LNCaP clone FGC (cell line): ENCODE measurements at regions not wholly inside any gene's neighbourhood (a gene's known extent, or its start where the extent isn't known, plus 50 kb on each side); places are given as distances from the start of the nearest gene placed in this dataset.

ENCODE experiments used
- DNase-seq: peaks from one replicate; pipeline ENCODE4 v3.0.0-alpha.2; 2011; ENCODE audit warnings: low read depth
- H3K4me3 ChIP-seq: 2 replicates; pipeline ENCODE4 v1.5.1; 2011; ENCODE audit warnings: mild to moderate bottlenecking, low read depth, low read length, control low read depth
- CTCF ChIP-seq: IDR thresholded peaks from 2 replicates; pipeline ENCODE4 v1.5.1; 2012; ENCODE audit warnings: mild to moderate bottlenecking; ENCODE audit not compliant: control insufficient read depth, insufficient read depth; ENCODE audit errors: extremely low read depth

- DNase-seq, result no peak
- no peak overlapping the region for H3K4me3 ChIP-seq
- TF ChIP-seq CTCF, result no peak
These were observed 74.9 kb upstream of the PRPS1L1 start for GRCh38 chr7:18102576-18102975.

GRCh38 chr7:18103436-18104218, 76.0 kb upstream of the PRPS1L1 start:
- no peak for DNase-seq
- TF ChIP-seq CTCF, result no peak
- no peak overlapping the region for H3K4me3 ChIP-seq

- H3K4me3 ChIP-seq, result no peak overlapping the region
- no peak for DNase-seq
- TF ChIP-seq CTCF, result no peak
These were observed 82.1 kb upstream of the PRPS1L1 start for GRCh38 chr7:18109762-18110161.

DNA sequence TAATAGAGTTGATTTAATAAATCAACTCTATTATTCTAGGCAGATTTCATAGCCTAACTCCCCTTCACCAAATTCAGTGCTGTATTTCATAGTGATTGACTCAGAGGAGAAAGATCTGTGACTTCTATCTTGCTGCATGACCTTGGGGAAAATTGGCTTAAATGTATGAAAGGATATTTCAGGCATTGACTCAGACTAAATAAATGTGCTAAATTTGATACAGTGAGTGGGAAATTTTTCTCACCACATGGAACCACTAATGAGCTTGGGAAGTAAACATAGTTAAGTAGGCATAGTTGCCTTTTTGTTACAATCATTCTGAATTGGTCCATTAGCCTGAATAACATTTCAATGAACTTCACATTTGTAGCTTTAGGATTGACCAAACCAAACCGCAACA, 89.0 kb upstream of the PRPS1L1 start:
- no peak for DNase-seq
- no peak overlapping the region for H3K4me3 ChIP-seq
- no peak for TF ChIP-seq CTCF

GRCh38 chr7:18117482-18117881, 89.8 kb upstream of the PRPS1L1 start:
- H3K4me3 ChIP-seq, result no peak overlapping the region
- DNase-seq, result no peak
- TF ChIP-seq CTCF, result no peak

- no peak overlapping the region for H3K4me3 ChIP-seq
- TF ChIP-seq CTCF, result peak; percentile 33; the same call in 1 of the 2 replicates
- no peak for DNase-seq
These were observed 92.3 kb upstream of the PRPS1L1 start for GRCh38 chr7:18119985-18120384.
